IPS DF 6.9 (cell line): ENCODE measurements at regions not wholly inside any gene's neighbourhood (a gene's known extent, or its start where the extent isn't known, plus 50 kb on each side); places are given as distances from the start of the nearest gene placed in this dataset.
"Not testable (repeated sequence)": the region's sequence is repeated elsewhere in the genome, so short reads cannot be mapped to it uniquely, and the experiment has no call there.

ENCODE experiments used
- DNase-seq: peaks from one replicate; pipeline ENCODE4 v3.0.0-alpha.2; 2013; ENCODE audit warnings: low read depth, low spot score
- H3K27ac ChIP-seq: one replicate; pipeline ENCODE4 v1.5.1; 2013; ENCODE audit warnings: low read length, control low read depth
- H3K27me3 ChIP-seq: 2 replicates; pipeline ENCODE4 v1.6.1; 2013; ENCODE audit warnings: mild to moderate bottlenecking, low read length; ENCODE audit not compliant: control insufficient read depth, insufficient read depth
- H3K36me3 ChIP-seq: 2 replicates; pipeline ENCODE4 v1.6.1; 2013; ENCODE audit warnings: low read length; ENCODE audit not compliant: control insufficient read depth, insufficient read depth
- H3K4me1 ChIP-seq: 2 replicates; pipeline ENCODE4 v1.6.1; 2013; ENCODE audit warnings: low read length; ENCODE audit not compliant: control insufficient read depth, insufficient read depth
- H3K4me3 ChIP-seq: 2 replicates; pipeline ENCODE4 v1.5.1; 2013; ENCODE audit warnings: mild to moderate bottlenecking, low read length
- H3K9me3 ChIP-seq: 2 replicates; pipeline ENCODE4 v1.6.1; 2013; ENCODE audit warnings: low read length, inconsistent platforms; ENCODE audit not compliant: control insufficient read depth, insufficient read depth
- WGBS: extraction: QIAGEN DNeasy Blood & Tissue Kit; methylation state at CpG from one replicate; pipeline ENCODE4 v1.1.7; 2013; ENCODE audit warnings: mixed read lengths, missing lambda C conversion rate; ENCODE audit not compliant: insufficient read length, insufficient coverage; 5-methylcytosine and 5-hydroxymethylcytosine counted together

- H3K36me3 ChIP-seq, H3K27ac ChIP-seq, H3K27me3 ChIP-seq, H3K4me3 ChIP-seq, H3K9me3 ChIP-seq, DNase-seq, H3K4me1 ChIP-seq: not testable (repeated sequence)
- WGBS, result no CpG with 5 or more reads among the region's 30 CpGs
These were observed 631.5 kb upstream of the NECTIN3 start for GRCh38 chr3:110440066-110440653.

GRCh38 chr3:110454066-110454465 lies 617.5 kb upstream of the NECTIN3 start:
- Histone ChIP-seq H3K4me3 (no peak overlapping the region), H3K9me3 (no peaks in the 10 kb centered on the region), H3K27me3 (no peaks in the 10 kb centered on the region), H3K27ac (no peak overlapping the region), H3K36me3 (no peaks in the 10 kb centered on the region), H3K4me1 (no peaks in the 10 kb centered on the region)
- WGBS, result no CpG with 5 or more reads among the region's 4 CpGs
- no peak for DNase-seq

- DNase-seq, result no peak
- WGBS, result no CpG with 5 or more reads among the region's 2 CpGs
- Histone ChIP-seq H3K4me1 (no peaks in the 10 kb centered on the region), H3K36me3 (no peaks in the 10 kb centered on the region), H3K4me3 (no peak overlapping the region), H3K9me3 (no peaks in the 10 kb centered on the region), H3K27me3 (no peaks in the 10 kb centered on the region), H3K27ac (no peak overlapping the region)
These were observed 615.6 kb upstream of the NECTIN3 start for GRCh38 chr3:110456001-110456400.

GRCh38 chr3:110456438-110457138 lies 615.0 kb upstream of the NECTIN3 start:
- no peak overlapping the region for H3K27ac ChIP-seq
- no peaks in the 10 kb centered on the region for H3K27me3 ChIP-seq
- H3K4me3 ChIP-seq, result no peak overlapping the region
- no peaks in the 10 kb centered on the region for H3K9me3 ChIP-seq
- WGBS, result no CpG with 5 or more reads among the region's 4 CpGs
- H3K4me1 ChIP-seq, result no peaks in the 10 kb centered on the region
- H3K36me3 ChIP-seq, result no peaks in the 10 kb centered on the region
- DNase-seq, result no peak

GRCh38 chr3:110457508-110457907 lies 614.1 kb upstream of the NECTIN3 start:
- no CpG with 5 or more reads among the region's 5 CpGs for WGBS
- H3K4me3 ChIP-seq, result no peak overlapping the region
- H3K9me3 ChIP-seq, result no peaks in the 10 kb centered on the region
- no peak overlapping the region for H3K27ac ChIP-seq
- no peaks in the 10 kb centered on the region for H3K36me3 ChIP-seq
- no peaks in the 10 kb centered on the region for H3K4me1 ChIP-seq
- DNase-seq, result no peak
- no peaks in the 10 kb centered on the region for H3K27me3 ChIP-seq

GRCh38 chr3:110459021-110459420 lies 612.6 kb upstream of the NECTIN3 start:
- no peak overlapping the region for H3K4me3 ChIP-seq
- H3K27me3 ChIP-seq, result no peaks in the 10 kb centered on the region
- no CpG with 5 or more reads among the region's 2 CpGs for WGBS
- no peaks in the 10 kb centered on the region for H3K36me3 ChIP-seq
- DNase-seq, result no peak
- H3K9me3 ChIP-seq, result no peaks in the 10 kb centered on the region
- H3K27ac ChIP-seq, result no peak overlapping the region
- no peaks in the 10 kb centered on the region for H3K4me1 ChIP-seq

GRCh38 chr3:110470310-110470709 lies 601.3 kb upstream of the NECTIN3 start:
- Histone ChIP-seq H3K4me1 (peaks cover 2% of the 10 kb centered on the region; the same call in 1 of the 2 replicates), H3K27me3 (no peaks in the 10 kb centered on the region), H3K36me3 (no peaks in the 10 kb centered on the region), H3K9me3 (no peaks in the 10 kb centered on the region), H3K4me3 (no peak overlapping the region), H3K27ac (no peak overlapping the region)
- DNase-seq, result no peak
- WGBS, result no CpG with 5 or more reads among the region's 3 CpGs

GRCh38 chr3:110473405-110473804 lies 598.2 kb upstream of the NECTIN3 start:
- no CpG with 5 or more reads among the region's 4 CpGs for WGBS
- Histone ChIP-seq H3K27ac (no peak overlapping the region), H3K36me3 (no peaks in the 10 kb centered on the region), H3K9me3 (no peaks in the 10 kb centered on the region), H3K4me1 (no peaks in the 10 kb centered on the region), H3K4me3 (no peak overlapping the region), H3K27me3 (no peaks in the 10 kb centered on the region)
- no peak for DNase-seq

GRCh38 chr3:110474397-110474796 lies 597.2 kb upstream of the NECTIN3 start:
- no peaks in the 10 kb centered on the region for H3K4me1 ChIP-seq
- no peak for DNase-seq
- H3K4me3 ChIP-seq, result no peak overlapping the region
- H3K27ac ChIP-seq, result no peak overlapping the region
- WGBS, result no CpG with 5 or more reads among the region's 2 CpGs
- no peaks in the 10 kb centered on the region for H3K27me3 ChIP-seq
- H3K36me3 ChIP-seq, result no peaks in the 10 kb centered on the region
- no peaks in the 10 kb centered on the region for H3K9me3 ChIP-seq

- Histone ChIP-seq H3K27me3 (no peaks in the 10 kb centered on the region), H3K36me3 (no peaks in the 10 kb centered on the region), H3K9me3 (no peaks in the 10 kb centered on the region), H3K27ac (no peak overlapping the region), H3K4me1 (no peaks in the 10 kb centered on the region), H3K4me3 (no peak overlapping the region)
- no peak for DNase-seq
- 100% methylated on average over 1 of the region's 4 CpGs for WGBS
These were observed 593.1 kb upstream of the NECTIN3 start for GRCh38 chr3:110478377-110479054.
